GM19467 (cell line): ENCODE measurements at regions not wholly inside any gene's neighbourhood (a gene's known extent, or its start where the extent isn't known, plus 50 kb on each side); places are given as distances from the start of the nearest gene placed in this dataset.
"Not testable (repeated sequence)": the region's sequence is repeated elsewhere in the genome, so short reads cannot be mapped to it uniquely, and the experiment has no call there.

Source experiments
- ATAC-seq: cut with Tn5 transposase; IDR thresholded peaks from one replicate; pipeline ENCODE4 v1.9.1; 2021; ENCODE audit warnings: mild to moderate bottlenecking, moderate library complexity; ENCODE audit not compliant: unreplicated experiment

DNA sequence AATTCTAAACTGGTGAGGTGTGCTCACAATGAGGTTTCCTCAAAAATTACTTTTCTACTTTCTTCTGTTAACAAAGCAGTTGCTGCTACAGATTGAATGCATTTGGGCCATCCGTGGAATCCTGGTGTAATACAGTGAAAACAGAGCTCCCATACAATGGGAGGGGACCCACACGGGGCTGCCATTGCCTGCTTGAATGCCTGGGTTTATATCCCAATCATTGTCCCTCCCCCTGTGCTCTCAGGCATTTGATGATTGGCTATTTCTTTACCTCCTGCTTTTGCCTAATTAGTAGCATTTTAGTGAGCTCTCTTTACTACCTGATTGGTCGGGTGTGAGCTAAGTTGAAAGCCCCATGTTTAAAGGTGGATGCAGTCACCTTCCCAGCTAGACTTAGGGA, 52.9 kb upstream of the CSF1 start:
- not testable (repeated sequence) for ATAC-seq

DNA sequence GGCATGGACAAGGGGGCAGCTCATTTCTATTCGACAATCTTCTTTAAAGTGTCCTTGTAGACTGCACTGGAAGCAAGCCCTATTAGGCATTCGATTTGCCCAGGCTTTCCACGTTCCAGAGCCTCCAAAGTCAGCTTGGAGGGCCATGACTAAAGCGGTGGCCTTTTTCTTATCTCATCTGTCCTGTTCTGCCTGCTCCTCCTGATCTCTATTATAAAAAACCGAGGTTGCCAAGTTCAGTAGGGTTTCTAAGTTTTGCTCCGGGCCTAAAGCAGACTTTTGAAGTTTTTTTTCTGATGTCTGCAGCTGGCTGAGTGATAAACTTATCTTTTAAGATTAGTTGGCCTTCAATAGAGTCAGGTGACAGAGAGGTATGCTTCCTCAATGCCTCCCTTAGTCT, 54.7 kb upstream of the CSF1 start:
- not testable (repeated sequence) for ATAC-seq

DNA sequence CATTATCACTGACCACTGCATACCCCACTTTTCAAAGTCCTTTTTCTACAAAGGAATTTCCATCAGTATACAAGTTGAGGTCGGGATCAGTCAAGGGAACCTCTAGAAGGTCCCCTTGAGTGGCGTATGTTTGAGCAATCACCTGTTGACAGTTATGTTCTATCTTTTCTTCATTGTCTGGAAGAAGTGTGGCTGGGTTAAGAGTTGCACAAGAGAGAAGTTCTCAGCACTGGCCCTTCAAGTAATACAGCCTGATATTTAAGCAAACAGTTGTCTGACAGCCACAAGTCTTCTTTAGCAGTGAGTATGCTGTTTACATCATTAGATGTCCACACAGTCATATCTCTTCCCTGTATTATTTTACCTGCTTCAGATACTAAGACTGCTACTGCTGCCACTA, 56.7 kb upstream of the CSF1 start:
- not testable (repeated sequence) for ATAC-seq

DNA sequence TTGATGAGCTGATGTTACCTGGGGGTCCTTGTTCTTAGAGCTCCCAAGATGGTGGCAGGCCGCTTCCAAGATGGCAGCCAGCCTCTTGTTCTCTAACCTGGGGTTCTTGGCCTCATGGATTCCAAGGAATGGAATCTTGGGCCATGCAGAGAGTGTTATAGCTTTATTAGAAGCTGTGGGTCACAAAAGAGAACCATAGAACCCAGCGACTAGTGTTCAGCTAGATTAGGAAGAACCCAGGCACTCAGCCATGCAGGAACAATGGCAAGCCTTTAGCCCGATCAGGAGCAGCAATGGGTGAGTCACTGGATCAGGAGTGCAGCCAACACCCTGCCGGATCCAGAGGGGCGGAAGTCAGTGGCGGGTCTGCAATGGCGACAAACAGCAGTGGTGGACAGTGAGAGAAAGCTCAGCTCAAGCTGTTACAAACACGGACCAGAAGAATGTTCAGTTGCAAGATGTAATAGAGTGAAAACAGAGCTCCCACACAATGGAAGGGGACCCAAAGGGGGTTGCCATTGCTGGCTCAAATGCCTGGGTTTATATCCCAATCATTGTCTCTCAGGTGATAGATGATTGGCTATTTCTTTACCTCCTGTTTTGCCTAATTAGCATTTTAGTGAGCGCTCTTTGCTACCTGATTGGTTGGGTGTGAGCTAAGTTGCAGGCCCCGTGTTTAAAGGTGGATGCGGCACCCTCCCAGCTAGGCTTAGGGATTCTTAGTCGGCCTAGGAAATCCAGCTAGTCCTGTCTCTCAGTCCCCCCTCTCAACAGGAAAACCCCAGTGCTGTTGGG, 58.2 kb upstream of the CSF1 start:
- not testable (repeated sequence) for ATAC-seq

DNA sequence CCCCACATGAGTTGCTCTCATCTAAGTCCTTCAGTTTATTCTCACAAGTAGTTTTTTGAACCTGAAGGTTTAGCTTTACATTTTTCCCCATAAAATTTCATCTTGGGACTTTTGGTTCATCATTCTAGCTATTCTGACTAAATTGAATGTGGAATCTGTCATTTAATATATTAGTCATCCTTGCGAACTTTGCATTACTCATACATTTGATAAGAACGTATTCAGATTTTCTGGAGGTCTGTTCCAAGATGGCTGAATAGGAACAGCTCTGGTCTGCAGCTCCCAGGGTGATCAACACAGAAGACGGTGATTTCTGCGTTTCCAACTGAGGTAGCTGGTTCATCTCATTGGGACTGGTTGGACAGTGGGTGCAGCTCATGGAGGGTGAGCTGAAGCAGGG, 59.8 kb upstream of the CSF1 start:
- no peak for ATAC-seq

DNA sequence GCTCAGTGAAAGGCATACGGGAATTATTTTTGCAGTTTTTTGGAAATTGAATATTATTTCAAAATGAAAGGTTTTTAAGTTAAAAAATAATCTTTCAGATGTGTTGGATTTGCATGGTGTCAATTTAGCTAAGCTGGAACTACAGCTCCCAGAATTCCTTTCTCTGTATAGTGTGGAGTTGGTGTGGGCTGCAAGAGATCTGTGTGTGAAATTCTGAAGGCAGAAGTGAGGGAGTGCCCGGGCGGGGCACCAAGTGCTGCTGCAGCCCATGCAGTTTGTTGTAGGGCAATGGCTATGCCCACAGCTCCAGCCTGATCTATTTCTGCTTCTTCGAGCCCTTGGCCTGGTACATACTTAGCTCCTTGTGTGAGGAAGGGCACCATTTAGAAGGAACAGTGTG, 60.5 kb upstream of the CSF1 start:
- ATAC-seq = no peak

DNA sequence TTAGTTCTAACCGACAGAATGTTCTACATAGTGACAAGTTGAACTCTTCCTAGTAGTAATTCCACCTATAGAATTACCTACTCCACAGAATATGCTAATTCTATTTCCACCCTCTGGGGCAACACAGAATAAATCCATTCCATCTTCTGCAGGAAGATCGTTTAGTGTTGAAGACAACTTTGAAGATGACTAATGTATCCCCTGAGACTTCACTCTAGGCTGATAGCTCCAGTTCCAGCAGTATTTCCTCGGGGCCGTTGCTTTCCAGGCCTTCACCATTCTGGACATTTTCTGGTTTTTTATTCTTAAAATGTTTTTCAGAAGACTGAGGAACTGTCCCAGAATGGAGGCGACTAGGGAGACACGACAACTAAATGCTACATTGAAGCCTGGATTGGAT, 61.0 kb upstream of the CSF1 start:
- ATAC-seq = no peak

GRCh38 chr1:109847251-109847650, 63.4 kb upstream of the CSF1 start:
- ATAC-seq = no peak

- no peak for ATAC-seq
Observed at GRCh38 chr1:109846846-109847245, 63.8 kb upstream of the CSF1 start.

- no peak for ATAC-seq
Observed at GRCh38 chr1:109846162-109846561, 64.5 kb upstream of the CSF1 start.

DNA sequence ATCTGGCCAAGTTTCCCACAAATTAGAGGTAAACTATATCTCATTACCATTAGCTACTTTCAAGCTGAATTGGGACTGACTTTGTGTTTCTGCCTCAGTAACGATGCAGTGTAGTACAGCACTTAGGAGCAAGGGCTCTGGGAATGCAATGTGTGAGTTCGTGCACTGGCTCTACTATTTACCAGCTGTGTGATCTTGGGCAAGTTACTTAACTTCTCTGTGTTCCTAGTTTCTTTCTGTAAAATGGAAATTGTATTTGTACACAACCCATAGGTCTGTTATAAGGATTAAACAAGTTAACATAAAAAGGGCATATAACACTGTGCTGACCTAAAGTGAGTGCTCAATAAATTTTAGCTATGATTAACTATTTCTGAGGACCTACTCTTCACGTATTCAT, 65.0 kb upstream of the CSF1 start:
- ATAC-seq = no peak

DNA sequence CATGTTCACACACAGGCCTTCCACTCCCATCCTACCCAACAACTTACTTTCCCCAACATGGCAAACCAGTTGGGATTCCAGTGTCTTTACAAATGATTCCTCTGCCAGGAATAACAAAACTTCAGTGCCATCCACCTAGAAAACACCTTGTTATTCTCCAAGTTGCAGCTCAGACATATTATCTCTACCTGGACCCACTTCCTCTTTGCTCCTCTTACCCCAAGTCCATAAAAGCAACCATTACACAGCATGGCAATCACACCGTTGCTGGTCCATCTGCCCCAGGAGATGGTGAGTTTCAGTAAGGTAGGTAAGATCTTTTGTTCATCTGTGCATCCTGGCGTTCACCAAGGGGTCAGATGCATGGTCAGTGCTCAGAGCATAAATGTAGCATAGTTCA, 66.0 kb upstream of the CSF1 start:
- ATAC-seq = no peak

GRCh38 chr1:109840011-109840629, 70.5 kb upstream of the CSF1 start:
- no peak for ATAC-seq

DNA sequence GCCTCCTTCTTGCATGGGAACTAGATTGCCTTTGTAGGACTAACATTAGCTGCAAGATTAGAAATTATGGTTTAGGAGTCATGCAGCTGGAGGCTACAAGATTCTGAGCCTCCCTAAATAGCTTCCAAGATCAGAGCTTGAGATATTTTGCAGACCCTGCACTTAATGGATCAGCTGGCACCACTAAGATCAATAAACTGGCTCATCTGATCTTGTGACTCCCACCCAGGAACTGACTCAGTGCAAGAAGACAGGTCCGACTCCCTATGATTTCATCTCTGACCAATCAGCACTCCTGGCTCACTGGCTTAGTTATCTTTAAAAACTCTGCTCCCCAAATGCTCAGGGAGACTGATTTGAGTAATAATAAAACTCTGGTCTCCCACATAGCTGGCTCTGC, 71.4 kb upstream of the CSF1 start:
- not testable (repeated sequence) for ATAC-seq

- ATAC-seq = no peak
Observed at GRCh38 chr1:109838838-109839240, 71.8 kb upstream of the CSF1 start.

GRCh38 chr1:109837852-109838570, 72.6 kb upstream of the CSF1 start:
- no peak for ATAC-seq

DNA sequence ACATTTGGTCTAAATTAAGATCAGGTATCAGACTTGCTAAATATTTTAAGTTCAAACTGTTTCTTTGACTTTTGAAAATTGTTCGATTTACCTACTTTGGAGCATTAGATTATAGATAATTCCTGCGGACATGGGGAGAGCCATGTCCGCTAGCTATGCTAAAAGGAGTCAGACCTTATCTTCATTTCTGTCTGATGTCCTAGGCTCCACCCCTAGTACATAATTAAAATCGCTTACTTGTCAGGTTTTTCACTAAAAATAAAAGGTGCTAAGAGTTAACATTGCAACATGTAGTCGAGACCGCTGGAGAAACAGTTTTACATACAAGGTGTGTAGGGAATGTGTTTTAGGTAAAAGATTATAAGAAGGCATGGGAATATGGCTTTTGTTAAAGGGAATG, 71.9 kb upstream of the EPS8L3 start:
- not testable (repeated sequence) for ATAC-seq

DNA sequence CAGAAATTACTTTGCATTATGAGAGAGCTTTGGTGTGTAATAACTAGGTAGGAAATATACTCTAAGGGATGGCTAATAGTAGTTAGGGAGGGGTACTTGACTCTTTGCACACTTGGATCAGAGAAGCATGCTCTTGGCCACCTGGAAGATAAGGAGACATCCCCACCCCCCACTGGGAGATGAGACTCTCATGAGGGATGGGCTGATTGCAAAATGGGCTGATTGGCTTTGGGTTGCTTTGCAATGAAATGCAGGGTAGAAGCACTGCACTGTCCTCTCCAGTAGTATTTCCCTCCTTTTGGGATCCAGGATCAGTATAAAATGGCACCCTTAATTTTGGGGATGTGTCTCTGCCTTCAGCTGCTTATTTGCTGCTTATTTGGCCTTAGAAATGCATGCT, 71.2 kb upstream of the EPS8L3 start:
- no peak for ATAC-seq

DNA sequence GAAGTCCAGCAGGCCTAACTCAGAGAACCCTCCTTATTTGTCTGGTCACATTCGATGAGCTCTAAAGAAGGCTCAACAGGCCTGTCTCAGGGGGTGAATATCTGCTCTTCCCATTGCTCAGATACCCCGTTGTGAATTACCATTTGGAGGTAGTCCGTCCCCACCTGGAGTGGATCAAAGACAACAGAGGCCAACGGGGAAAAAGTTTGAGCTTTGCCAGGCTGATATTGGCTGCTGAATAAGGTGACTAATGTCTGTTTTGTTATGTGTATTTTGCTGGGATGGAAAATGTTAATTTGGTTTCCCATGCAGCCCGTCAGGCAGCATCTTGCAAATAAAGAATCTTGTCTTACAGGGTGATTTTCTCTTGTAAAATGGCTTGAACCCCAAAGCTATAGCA, 69.2 kb upstream of the EPS8L3 start:
- no peak for ATAC-seq

DNA sequence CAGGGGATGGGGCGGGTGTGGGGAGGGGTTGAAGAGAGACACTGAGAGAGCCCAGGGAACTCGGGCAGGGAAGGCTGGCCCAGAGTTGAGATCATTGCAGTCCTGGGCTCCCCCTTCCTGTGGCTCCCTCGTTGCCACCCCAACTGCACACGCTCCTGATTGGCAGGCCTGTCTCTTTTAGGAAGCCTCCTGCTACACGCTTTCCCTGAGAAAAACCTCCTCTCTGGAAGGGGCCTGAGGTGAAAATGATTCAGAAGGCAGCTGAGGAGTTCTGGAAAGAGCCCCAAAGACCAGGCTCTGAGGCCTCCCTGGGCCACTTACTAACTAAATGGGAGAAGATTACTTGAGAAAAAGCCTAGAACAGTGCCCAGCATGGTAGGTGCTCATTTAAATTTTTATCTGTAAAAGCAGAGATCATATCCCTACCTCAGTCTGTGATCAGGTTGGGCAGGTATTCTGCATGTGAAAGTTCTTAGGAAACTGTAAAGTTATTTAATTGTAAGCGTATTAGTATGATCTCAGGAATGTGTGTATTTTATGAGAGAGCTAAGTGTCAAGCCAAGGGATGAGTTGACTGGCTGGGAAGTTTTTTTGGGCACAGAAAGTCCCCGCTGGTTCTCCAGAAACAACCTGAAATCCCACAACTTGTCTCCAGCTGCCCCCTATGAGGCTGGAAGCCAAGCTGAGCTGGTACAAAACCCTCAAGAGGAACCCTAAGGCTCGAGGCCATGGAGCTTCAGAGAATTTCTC, 65.2 kb upstream of the EPS8L3 start:
- no peak for ATAC-seq

DNA sequence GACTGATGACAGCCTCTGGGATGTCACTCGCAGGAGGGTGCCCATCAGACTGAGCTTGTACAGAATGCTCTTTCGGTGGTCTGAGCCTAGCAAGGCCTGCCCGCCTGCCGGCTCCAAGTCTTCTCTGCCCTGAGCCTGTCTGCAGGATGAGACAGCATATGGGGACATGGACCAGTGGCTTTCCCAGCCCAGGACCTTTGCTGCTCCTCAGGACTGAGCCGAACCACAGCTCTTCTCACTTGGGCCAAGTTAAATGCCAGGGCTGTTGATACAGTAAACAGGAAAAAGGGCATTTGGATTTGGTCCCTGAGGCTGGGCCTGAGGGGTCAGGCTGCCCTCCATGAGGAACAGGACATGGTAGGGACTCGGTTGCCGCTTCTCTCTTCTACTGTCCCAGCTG, 64.3 kb upstream of the EPS8L3 start:
- no peak for ATAC-seq
